ENCODE measurements at regions not wholly inside any gene's neighbourhood (a gene's known extent, or its start where the extent isn't known, plus 50 kb on each side); places are given as distances from the start of the nearest gene placed in this dataset.
"Not testable (repeated sequence)": the region's sequence is repeated elsewhere in the genome, so short reads cannot be mapped to it uniquely, and the experiment has no call there.

DNA sequence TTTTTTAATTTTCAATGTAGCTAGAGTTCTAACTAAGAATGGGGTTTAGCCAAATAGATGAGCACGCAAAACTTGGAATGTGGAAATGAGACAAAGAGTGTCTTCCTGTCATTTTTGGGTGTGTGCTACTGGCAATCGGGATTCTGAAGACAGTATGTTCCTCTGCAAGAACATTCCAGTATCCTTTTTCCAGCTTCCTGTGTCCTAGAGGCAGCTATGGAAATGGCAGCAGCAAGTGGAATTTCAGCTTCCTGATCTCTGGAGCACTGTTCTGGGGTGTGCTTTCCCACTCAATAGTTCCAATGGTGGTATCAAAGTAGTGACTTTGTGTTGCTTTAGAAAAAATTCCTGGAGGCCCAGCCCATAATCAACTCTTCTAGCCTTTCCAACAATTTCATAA is 642.9 kb upstream of the KCNMB2 start:
- DNase-seq: no peak

DNA sequence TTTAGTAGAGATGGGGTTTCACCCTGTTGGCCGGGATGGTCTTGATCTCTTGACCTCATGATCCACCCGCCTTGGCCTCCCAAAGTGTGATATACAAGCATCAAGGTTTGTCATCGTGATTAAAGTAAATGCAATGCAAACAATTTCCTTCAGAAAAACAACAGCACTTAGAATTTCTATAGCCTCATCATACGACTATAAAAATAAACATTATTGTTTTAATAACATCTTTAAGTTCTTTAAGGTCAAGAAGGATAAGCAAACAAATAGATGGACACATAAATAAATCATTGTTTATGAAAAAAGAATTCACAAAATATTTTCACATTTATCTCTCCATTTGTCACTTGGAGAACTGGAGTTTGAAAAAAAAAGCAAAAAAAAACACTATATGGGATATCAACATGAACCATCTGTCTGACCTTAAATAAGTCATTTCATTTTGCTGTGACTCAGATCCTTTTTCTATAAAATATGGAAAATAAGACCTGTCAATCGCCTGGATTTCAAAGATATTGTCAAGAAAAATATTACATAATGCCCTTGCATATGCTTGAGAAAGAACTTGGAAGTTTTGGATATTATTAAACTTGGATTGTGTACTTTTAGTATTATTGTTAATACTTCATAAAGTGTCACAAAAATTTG is 642.0 kb upstream of the KCNMB2 start:
- no peak for DNase-seq

DNA sequence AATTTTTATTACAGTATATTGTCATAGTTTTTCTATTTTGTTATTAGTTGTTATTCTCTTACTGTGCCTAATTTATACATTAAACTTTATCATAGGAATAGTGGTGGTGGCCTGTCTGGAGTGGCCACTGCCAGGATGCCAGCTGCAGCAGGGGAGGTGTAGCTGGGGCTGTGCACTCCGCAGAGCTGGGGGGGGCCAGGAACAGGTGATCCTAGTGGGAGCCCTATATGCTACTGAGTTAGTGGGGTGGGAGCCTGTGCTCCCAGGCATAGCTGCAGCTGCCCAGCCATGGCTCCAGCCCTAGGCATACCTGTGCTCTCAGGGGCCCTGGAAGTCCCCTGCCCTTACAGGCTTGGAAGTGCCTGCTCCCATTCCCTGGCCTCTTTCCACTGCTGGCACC is 638.1 kb upstream of the KCNMB2 start:
- no peak for DNase-seq

DNA sequence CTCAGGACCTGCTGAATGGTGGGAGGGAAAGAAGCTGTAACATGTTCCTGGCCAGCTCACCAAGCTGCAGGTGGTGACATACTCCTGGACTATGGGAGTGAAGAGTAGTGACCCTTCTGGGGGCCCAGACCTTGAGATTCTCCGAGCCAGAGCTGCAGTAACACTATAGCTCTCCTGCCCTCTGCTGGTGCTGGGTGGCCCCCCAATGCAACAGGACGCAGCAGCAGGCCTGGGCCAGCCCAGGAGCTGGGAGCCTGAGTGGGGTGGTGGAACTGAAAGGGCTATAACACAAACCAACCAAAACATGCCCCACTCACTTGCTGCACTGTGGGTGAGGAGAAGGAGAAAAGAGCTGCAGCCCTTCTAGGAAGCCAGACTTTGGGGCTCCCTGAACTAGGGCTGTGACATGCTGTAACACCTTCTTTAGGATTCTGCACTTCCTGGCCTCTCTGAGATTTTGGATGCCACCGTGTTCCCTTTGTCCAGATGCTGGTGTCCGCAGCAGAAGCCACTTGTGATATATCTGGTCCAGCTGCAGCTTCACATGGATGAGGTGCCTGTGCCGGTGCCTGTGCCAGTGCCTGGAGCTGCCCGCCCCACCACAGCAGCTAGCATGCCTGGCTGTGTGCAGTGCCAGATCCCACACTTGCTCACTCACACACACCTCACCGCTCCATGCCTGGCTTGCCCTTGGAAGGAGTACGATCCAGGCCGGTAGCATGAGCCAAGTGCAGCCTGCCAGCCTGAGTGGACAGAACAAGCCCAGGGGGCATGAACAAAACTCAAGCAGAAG is 636.8 kb upstream of the KCNMB2 start:
- no peak for DNase-seq

DNA sequence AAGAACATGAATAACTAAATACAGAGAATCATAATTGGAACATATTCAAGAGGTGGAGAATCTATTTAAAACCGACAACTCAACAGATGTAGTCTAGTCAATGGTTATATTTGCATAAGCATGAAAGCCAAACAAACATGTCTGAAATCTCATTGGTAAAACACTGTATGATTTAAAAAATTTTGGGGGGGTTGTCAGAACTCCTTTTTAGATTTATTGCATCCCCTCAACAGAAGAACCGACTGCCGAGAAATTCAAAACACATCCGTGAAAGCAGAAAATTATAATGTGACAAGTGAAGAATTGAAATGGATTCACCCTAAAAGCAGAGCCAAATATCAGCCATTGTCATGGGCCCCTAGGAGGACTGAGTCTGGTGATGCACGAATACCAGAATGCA is 633.4 kb upstream of the KCNMB2 start:
- no peak for DNase-seq

DNA sequence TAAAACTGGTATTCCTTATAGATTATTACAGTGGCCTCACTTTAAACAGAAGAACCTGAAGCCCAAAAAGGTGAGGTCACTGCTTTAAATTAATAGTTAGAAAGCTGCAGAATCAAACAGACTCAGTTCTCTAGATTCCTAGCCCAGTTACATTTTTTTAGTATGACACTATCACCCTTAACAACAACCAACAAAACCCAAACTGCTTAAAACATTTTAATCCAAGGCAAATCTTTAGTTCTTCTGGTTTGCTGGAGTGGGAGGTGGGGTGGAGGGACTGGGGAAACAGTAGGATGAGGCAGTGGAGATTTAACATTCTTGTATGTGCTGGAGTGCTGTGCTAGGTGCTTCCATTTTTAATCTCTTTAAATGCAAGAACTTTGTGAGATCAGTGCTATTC is 631.6 kb upstream of the KCNMB2 start:
- no peak for DNase-seq

DNA sequence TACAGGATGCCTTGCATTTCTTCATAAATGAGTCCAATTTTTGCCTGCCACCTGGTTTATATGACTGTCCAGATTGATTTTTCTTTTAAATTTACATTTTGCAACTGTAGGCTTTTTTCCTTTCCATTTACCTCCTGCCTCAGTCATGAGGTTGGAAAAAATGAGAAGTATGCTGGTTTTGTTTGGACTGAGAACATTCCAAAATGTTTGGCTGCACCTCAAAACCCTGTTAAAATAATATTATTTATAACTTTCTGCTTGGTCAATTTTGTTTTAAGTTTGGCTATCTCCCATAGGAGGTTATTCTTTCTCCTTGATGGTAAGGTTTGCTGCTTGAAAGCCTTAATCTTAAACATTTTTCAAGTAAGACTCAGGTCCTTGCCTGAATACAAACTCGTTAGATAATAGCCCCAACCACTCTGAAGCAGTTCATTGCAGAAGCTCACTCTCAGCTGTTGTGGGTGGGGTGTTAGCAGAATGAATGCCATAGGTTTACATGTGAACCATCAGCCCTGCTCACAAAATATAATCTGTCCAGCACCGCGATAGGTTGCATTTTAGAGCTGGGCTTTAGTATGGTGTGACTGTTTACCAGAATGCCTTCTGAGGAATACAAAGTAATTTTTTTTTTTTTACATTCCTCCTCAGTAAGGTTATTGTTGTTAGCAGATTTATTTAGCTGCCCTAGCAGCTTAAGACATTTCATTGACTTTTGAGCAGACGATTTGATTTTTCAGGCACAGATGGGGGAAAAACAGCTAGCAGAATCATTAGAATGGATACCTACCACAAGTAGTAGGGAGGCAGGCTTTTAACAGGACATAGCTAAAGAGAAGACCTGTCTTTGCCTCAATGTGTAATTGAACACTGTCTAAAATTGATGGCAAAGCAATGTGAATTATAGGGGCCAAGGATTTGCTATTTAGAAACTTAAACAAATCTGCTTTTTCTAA is 630.8 kb upstream of the KCNMB2 start:
- no peak for DNase-seq

DNA sequence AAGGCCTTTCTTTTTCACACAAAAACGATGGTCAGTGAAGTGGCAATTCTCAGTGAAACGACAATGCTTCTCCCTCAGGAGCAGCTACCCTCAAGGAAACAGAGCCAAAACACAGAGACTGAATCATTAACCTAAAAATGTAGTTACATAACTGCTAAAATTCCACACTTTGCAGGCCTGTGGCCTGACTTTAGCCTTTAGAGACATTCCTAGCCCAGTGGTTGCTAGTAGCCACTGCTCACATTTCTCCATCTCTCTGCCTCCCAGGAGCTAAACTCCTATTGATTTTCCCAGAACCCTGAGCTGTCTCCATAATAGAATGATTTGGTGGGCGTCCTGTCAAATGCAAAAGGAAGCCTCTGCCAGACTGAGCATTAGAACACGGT is 630.1 kb upstream of the KCNMB2 start:
- no peak for DNase-seq

DNA sequence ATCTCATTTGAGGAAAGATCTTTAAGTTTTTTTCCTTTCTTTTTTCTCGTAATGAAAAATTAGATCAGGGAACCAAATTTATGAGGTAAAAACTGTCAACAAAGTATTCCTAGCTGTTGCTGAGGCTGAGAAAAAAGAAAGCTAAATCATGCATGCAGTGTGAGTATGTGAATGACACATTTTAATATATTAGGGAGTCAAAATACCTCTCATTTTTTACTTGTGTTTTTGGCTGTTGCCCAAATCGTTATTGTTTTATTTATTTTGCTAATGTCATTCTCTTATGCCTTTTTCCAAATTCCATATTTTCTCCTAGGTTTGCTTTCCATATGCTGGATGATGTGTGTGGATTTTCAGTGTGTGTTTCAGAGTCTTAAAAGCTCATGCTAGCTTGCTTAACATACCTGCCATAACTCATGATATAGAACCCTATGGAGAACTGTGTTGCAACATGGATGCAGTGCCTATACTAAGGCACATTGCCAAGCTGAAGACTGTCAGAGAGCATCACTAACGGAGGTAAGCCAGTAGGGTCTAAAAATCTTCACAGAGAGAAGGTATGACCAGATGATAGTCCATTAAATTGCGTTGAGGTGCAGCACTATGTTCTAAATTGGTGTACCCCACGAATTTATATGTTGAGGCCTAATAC is 629.5 kb upstream of the KCNMB2 start:
- DNase-seq: no peak

DNA sequence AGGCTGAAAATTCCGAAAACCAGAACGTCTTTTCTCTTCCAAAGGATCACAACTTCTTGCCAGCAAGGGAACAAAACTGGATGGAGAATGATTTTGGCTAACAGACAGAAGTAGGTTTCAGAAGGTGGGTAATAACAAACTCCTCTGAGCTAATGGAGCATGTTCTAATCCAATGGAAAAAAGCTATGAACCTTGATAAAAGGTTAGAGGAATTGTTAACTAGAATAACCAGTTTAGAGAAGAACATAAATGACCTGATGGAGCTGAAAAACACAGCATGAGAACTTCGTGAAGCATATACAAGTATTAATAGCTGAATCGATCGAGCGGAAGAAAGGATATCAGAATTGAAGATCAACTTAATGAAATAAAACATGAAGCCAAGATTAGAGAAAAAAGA is 626.7 kb upstream of the KCNMB2 start:
- DNase-seq: not testable (repeated sequence)

DNA sequence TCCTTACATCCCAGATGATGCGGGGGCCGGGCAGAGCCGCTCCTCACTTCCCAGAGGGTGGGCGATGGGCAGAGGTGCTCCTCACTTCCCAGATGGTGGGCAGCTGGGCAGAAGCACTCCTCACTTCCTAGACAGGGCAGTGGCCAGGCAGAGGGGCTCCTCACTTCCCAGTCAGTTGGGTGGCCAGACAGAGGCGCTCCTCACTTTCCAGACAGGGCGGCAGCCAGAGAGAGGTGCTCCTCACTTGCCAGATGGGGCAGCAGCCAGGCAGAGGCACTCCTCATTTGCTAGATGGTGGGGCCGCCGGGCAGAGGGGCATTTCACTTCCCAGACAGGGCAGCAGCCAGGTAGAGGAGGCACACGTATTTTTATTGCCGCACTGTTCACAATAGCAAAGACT is 622.0 kb upstream of the KCNMB2 start:
- DNase-seq: no peak

DNA sequence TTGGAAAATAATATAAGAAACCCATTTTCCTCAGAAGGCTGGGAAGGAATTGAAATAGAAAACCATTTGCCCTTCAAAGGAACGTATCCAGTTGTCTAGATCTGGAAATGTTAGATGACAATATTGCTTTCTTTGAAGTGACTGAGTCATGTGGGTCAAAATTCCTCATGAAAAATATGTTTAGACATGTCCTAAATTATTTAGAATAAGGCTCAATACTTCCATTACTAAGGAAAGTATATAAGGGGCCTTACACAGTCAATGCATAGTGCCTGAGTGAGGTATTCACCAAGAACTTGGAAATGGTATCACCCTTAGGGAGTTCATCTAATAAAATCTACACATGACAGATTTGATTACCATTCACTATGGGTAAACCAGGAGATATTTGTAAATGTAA is 619.8 kb upstream of the KCNMB2 start:
- DNase-seq: no peak

DNA sequence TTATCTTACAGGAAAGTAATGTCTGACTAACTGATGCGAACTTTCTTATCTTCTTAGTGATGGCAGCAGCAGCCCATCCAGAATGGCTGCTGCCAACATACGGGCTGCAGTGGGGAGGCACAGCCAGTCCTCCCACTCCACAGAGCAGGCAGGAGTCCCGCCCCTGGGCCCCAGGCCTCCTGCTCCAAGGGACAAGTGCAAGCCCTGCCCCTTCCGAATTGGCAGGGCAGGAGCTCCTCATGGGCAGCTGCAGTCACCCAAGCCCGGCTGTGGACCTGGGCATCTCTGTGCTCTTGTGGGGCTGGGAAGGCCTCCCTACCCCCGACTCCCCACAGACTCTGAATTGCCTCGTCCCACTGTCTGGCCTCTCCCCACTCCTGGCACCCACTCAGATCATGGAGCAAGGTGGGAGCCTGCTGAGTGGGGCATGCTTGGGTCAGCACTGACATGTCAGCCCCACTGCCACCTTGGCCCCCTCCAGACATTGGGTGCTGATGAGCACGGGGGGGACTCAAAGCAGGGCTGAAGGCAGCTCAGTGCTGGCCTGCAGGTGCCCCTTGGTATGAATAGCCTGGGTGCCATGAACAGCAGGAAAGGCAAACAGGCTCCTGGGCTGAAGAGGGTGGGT is 618.9 kb upstream of the KCNMB2 start:
- DNase-seq: no peak

DNA sequence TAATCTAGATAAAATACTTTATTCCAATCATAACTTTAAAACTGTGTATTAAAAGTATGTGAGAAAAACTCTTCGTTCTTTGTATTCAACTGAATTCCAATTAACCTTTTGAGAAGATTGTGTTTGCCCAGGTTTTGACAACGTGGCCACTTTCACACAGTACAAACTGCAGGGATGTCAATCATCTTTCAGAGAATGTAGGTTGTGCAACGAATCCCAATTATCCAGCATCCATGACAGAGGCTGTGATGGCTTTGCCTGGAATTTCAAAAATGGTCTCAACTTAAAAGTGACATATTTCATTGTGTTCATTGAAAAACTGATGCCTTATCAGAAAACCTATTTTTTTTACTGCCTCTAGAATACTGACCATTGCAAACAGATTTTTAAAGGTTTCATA is 615.1 kb upstream of the KCNMB2 start:
- DNase-seq: no peak

DNA sequence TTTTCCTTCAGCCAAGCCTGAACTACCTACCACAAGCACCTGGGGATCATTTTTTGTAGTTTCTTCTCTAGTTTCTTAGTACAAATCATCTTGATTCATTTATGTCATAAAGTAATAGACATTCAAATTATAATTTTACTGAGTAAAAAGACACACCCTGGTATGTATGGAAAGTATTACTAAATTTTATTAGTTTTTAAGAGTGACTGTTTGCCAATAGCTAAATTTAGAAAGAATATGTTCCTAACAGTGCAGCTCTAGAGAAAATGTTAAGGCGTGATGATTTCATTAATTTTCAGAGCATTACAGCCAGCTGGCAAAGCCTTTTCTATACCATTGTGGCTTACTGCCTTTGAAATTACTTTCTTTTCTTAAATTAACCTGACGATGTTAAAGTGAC is 612.0 kb upstream of the KCNMB2 start:
- no peak for DNase-seq

DNA sequence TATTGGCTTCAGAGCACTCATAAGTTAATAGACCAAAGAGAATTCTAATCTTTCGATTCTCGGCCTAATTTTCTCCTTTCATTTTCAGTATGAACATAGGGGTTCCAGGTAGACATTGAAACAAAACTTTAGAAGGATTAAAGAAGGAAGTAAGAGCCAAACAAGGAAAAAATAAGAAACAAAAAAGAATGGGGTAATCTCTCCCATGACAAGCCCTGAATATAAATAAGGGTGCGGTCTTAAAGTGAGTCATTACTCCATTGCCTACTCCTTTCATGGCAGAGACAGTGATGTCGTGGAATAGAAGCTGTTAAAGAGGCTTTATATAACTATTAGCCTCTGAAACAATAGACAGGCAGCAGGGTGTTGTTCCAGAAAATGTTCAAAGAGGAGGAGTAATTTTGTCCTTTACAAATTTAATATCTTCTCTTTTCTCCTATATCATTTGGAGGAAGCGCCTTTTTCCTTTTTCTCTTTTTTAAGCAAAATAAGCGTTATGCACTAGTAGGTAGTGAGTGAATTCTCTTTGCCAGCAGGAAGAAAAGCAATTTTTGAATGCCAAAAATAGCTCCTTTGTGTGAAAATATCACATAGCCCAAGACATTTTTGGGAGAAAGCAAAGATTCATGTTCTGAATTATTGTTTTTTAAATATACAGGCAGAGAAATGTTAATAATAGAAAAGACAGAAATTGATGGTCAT is 607.9 kb upstream of the KCNMB2 start:
- DNase-seq: no peak

DNA sequence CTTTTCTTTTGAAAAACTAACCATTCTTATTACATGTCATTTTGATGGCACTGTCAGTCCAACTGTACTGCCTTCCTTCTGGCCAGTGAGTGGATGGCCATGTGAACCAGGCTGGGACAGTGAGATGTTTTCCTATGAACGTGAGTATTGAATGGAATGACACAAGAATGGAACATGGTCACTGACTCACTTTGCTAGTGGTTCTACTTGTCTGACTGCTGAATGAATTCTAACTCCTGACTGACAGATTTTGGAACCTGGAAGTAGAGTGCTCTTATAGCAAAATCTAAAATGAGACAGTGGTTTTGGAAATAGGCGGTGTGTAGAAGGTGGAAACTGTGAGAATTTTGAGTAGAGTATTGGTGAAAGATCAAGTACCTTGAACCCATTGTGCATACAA is 606.9 kb upstream of the KCNMB2 start:
- no peak for DNase-seq

DNA sequence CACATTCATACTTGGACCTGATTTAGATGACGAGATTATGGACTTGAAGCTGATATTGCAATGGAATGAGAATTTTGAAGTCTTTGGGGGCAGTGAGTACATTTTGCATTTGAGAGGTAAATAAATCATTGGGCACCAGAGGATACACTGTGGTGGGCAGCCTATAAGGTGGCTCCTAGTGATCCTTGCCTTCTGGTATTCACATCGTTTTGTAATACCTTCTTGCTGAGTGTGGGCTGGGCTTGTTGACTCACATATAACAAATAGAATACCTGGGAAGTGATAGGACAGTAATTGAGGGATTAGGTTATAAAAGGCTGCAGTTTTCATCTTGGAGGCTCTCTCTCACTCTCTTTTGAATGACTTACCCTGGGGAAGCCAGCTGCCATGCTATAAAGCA is 605.5 kb upstream of the KCNMB2 start:
- DNase-seq: no peak

DNA sequence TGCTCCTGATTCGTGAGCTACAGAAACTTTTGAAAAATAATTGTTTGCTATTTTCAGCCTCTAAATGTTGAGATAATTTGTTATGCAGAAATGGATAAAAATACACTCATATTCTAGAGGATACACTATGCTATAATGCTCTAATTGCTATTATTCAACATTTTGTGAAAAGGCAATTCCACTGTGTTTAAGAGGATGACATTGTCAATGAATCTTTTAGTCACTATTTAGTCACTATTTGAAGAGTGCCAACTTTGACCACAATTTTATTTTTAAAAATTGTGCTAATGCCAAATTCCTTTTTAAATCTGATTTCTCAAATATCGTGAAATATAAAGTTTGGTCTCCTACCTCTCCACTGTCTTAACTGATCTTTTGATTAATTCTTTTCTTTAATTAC is 604.9 kb upstream of the KCNMB2 start:
- no peak for DNase-seq

DNA sequence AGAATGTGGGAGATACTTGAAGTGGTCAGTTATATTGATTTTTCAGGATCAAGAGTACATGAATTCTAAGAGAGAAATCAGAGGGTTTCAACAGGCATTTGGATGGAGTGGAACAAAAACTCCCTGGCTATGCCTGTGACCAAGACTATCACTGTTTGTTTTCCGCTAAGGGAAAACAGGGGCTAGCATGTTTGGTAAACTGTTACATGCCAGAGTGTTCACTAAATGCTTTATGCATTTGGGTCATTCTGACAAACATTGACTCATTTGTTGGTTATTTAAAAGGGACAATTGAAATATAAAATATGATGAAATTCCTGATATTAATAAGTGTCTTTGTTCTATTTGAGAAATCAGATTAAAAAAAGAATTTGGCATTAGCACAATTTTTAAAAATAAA is 603.9 kb upstream of the KCNMB2 start:
- DNase-seq: no peak

DNA sequence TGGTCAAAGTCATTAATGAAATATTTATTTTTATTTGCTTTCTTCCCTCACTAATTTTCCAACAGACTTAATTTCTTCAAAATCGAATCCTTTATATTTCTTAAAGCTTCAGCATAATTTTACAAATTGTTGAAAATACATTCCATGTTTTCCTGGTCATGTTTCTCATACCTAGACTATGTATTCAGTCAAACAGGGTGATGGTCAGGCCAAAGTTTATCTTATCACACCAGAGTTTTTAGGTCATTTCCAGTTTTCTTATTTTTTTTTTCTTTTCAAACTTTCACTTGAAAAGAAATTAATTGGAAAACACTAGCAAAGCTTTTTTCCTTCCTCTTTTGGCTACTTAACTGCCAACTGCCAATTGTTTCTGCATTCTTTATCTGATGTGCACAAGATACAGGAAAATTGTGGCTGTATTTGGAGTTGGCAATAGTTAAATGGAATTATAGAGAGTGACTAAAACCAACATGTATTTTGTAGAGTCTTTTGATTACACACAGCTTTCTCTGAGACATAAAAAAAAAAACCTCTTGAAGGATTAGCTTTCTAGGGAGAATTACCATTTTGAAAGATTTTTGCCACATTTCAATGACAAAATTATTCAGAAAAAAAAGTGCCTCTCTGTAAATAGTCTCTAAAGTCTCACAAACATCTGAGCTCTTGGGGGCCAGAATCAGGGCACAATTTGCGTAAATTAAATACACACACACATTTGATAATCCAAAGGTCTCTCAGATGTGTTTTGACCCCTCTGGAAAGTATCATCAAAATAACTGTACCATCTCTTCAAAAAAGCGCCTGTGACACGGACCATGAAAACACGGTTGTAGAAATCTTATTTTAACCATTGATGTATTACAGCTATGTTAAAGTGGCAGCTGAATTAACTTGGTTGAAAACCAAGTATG is 603.2 kb upstream of the KCNMB2 start:
- no peak for DNase-seq
